ENCODE measurements at regions not wholly inside any gene's neighbourhood (a gene's known extent, or its start where the extent isn't known, plus 50 kb on each side); places are given as distances from the start of the nearest gene placed in this dataset.

GRCh38 chr1:208593306-208594006, 349.3 kb upstream of the PLXNA2 start:
- no peaks in the 10 kb centered on the region for H3K4me1 Mint-ChIP-seq (ENCODE audit: low read depth)
- H3K27me3 Mint-ChIP-seq (ENCODE audit: low read depth), result peaks cover 2% of the 10 kb centered on the region
- no peaks in the 10 kb centered on the region for H3K36me3 Mint-ChIP-seq (ENCODE audit: insufficient read depth)
- ATAC-seq, result no peak
- DNase-seq, result no peak
- no peak overlapping the region for H3K4me3 Mint-ChIP-seq
- no peaks in the 10 kb centered on the region for H3K9me3 Mint-ChIP-seq

- H3K36me3 Mint-ChIP-seq (ENCODE audit: insufficient read depth), result no peaks in the 10 kb centered on the region
- ATAC-seq (no peak), DNase-seq (no peak)
- no peaks in the 10 kb centered on the region for H3K9me3 Mint-ChIP-seq
- H3K4me1 Mint-ChIP-seq (ENCODE audit: low read depth), result no peaks in the 10 kb centered on the region
- peaks cover 2% of the 10 kb centered on the region for H3K27me3 Mint-ChIP-seq (ENCODE audit: low read depth)
- H3K4me3 Mint-ChIP-seq, result no peak overlapping the region
Observed at GRCh38 chr1:208595236-208595635, 351.1 kb upstream of the PLXNA2 start.

GRCh38 chr1:208595745-208596144, 351.6 kb upstream of the PLXNA2 start:
- Mint-ChIP-seq H3K9me3 (no peaks in the 10 kb centered on the region), H3K36me3 (ENCODE audit: insufficient read depth) (no peaks in the 10 kb centered on the region), H3K4me3 (no peak overlapping the region), H3K27me3 (ENCODE audit: low read depth) (peaks cover 2% of the 10 kb centered on the region), H3K4me1 (ENCODE audit: low read depth) (no peaks in the 10 kb centered on the region)
- no peak for DNase-seq
- ATAC-seq, result no peak

GRCh38 chr1:208597571-208597970, 353.4 kb upstream of the PLXNA2 start:
- DNase-seq (no peak), ATAC-seq (no peak)
- H3K4me3 Mint-ChIP-seq, result no peak overlapping the region
- peaks cover 2% of the 10 kb centered on the region for H3K27me3 Mint-ChIP-seq (ENCODE audit: low read depth)
- no peaks in the 10 kb centered on the region for H3K9me3 Mint-ChIP-seq
- no peaks in the 10 kb centered on the region for H3K4me1 Mint-ChIP-seq (ENCODE audit: low read depth)
- H3K36me3 Mint-ChIP-seq (ENCODE audit: insufficient read depth), result no peaks in the 10 kb centered on the region

- peaks cover 2% of the 10 kb centered on the region for H3K27me3 Mint-ChIP-seq (ENCODE audit: low read depth)
- H3K4me3 Mint-ChIP-seq, result no peak overlapping the region
- no peak for ATAC-seq
- no peaks in the 10 kb centered on the region for H3K9me3 Mint-ChIP-seq
- H3K4me1 Mint-ChIP-seq (ENCODE audit: low read depth), result no peaks in the 10 kb centered on the region
- H3K36me3 Mint-ChIP-seq (ENCODE audit: insufficient read depth), result no peaks in the 10 kb centered on the region
- no peak for DNase-seq
Observed at GRCh38 chr1:208598021-208598420, 353.8 kb upstream of the PLXNA2 start.

GRCh38 chr1:208599063-208599462, 354.9 kb upstream of the PLXNA2 start:
- Mint-ChIP-seq H3K36me3 (ENCODE audit: insufficient read depth) (no peaks in the 10 kb centered on the region), H3K9me3 (no peaks in the 10 kb centered on the region), H3K4me3 (no peak overlapping the region), H3K27me3 (ENCODE audit: low read depth) (no peaks in the 10 kb centered on the region), H3K4me1 (ENCODE audit: low read depth) (no peaks in the 10 kb centered on the region)
- DNase-seq (no peak), ATAC-seq (no peak)

- no peak overlapping the region for H3K4me3 Mint-ChIP-seq
- H3K27me3 Mint-ChIP-seq (ENCODE audit: low read depth), result no peaks in the 10 kb centered on the region
- no peaks in the 10 kb centered on the region for H3K4me1 Mint-ChIP-seq (ENCODE audit: low read depth)
- ATAC-seq, result no peak
- no peaks in the 10 kb centered on the region for H3K36me3 Mint-ChIP-seq (ENCODE audit: insufficient read depth)
- no peak for DNase-seq
- no peaks in the 10 kb centered on the region for H3K9me3 Mint-ChIP-seq
Observed at GRCh38 chr1:208600456-208601190, 356.4 kb upstream of the PLXNA2 start.

- H3K4me1 Mint-ChIP-seq (ENCODE audit: low read depth), result no peaks in the 10 kb centered on the region
- H3K9me3 Mint-ChIP-seq, result no peaks in the 10 kb centered on the region
- H3K4me3 Mint-ChIP-seq, result no peak overlapping the region
- H3K27me3 Mint-ChIP-seq (ENCODE audit: low read depth), result no peaks in the 10 kb centered on the region
- DNase-seq (no peak), ATAC-seq (no peak)
- no peaks in the 10 kb centered on the region for H3K36me3 Mint-ChIP-seq (ENCODE audit: insufficient read depth)
Observed at GRCh38 chr1:208601561-208601960, 357.4 kb upstream of the PLXNA2 start.

- DNase-seq, result no peak
- ATAC-seq, result no peak
- Mint-ChIP-seq H3K36me3 (ENCODE audit: insufficient read depth) (no peaks in the 10 kb centered on the region), H3K4me3 (no peak overlapping the region), H3K27me3 (ENCODE audit: low read depth) (no peaks in the 10 kb centered on the region), H3K4me1 (ENCODE audit: low read depth) (no peaks in the 10 kb centered on the region), H3K9me3 (no peaks in the 10 kb centered on the region)
Observed at GRCh38 chr1:208603721-208604120, 359.5 kb upstream of the PLXNA2 start.

- H3K4me3 Mint-ChIP-seq, result no peak overlapping the region
- no peaks in the 10 kb centered on the region for H3K4me1 Mint-ChIP-seq (ENCODE audit: low read depth)
- no peaks in the 10 kb centered on the region for H3K36me3 Mint-ChIP-seq (ENCODE audit: insufficient read depth)
- ATAC-seq (peak; percentile 57 to 67), DNase-seq (no peak)
- H3K27me3 Mint-ChIP-seq (ENCODE audit: low read depth), result no peaks in the 10 kb centered on the region
- H3K9me3 Mint-ChIP-seq, result no peaks in the 10 kb centered on the region
Observed at GRCh38 chr1:208604295-208604694, 360.1 kb upstream of the PLXNA2 start.

GRCh38 chr1:208606959-208607358, 362.8 kb upstream of the PLXNA2 start:
- no peak for DNase-seq
- no peak for ATAC-seq
- no peaks in the 10 kb centered on the region for H3K4me1 Mint-ChIP-seq (ENCODE audit: low read depth)
- H3K36me3 Mint-ChIP-seq (ENCODE audit: insufficient read depth), result no peaks in the 10 kb centered on the region
- no peak overlapping the region for H3K4me3 Mint-ChIP-seq
- no peaks in the 10 kb centered on the region for H3K9me3 Mint-ChIP-seq
- no peaks in the 10 kb centered on the region for H3K27me3 Mint-ChIP-seq (ENCODE audit: low read depth)

GRCh38 chr1:208607616-208608015, 363.4 kb upstream of the PLXNA2 start:
- Mint-ChIP-seq H3K27me3 (ENCODE audit: low read depth) (no peaks in the 10 kb centered on the region), H3K4me1 (ENCODE audit: low read depth) (no peaks in the 10 kb centered on the region), H3K36me3 (ENCODE audit: insufficient read depth) (no peaks in the 10 kb centered on the region), H3K9me3 (no peaks in the 10 kb centered on the region), H3K4me3 (no peak overlapping the region)
- no peak for DNase-seq
- ATAC-seq, result no peak

- Mint-ChIP-seq H3K9me3 (peaks cover 14% of the 10 kb centered on the region), H3K4me3 (no peak overlapping the region), H3K36me3 (ENCODE audit: insufficient read depth) (no peaks in the 10 kb centered on the region), H3K27me3 (ENCODE audit: low read depth) (peaks cover 1% of the 10 kb centered on the region), H3K4me1 (ENCODE audit: low read depth) (no peaks in the 10 kb centered on the region)
- DNase-seq, result no peak
- no peak for ATAC-seq
Observed at GRCh38 chr1:208614610-208615009, 370.4 kb upstream of the PLXNA2 start.

- no peak for ATAC-seq
- no peaks in the 10 kb centered on the region for H3K4me1 Mint-ChIP-seq (ENCODE audit: low read depth)
Observed at GRCh38 chr1:208615371-208615770, 371.2 kb upstream of the PLXNA2 start.

GRCh38 chr1:208616776-208617175, 372.6 kb upstream of the PLXNA2 start:
- Mint-ChIP-seq H3K4me3 (no peak overlapping the region), H3K36me3 (ENCODE audit: insufficient read depth) (no peaks in the 10 kb centered on the region), H3K4me1 (ENCODE audit: low read depth) (no peaks in the 10 kb centered on the region), H3K9me3 (peaks cover 27% of the 10 kb centered on the region), H3K27me3 (ENCODE audit: low read depth) (peaks cover 1% of the 10 kb centered on the region)
- no peak for ATAC-seq
- DNase-seq, result no peak

More at GRCh38 chr1:208615371-208615770, 371.2 kb upstream of the PLXNA2 start:
- Mint-ChIP-seq H3K36me3 (ENCODE audit: insufficient read depth) (no peaks in the 10 kb centered on the region), H3K27me3 (ENCODE audit: low read depth) (peaks cover 1% of the 10 kb centered on the region), H3K9me3 (peaks cover 18% of the 10 kb centered on the region), H3K4me3 (no peak overlapping the region)
- DNase-seq, result no peak

All from activated T-cell treated with anti-CD3 and anti-CD28 coated beads, Interleukin-2, amount 50 U/mL, for 4 hours (primary cell).